ENCODE measurements at regions not wholly inside any gene's neighbourhood (a gene's known extent, or its start where the extent isn't known, plus 50 kb on each side); places are given as distances from the start of the nearest gene placed in this dataset.

- TF ChIP-seq CTCF (IDR thresholded peaks at IDR 0.05; ENCODE audit: low read depth, low read length, poor library complexity, severe bottlenecking) (no peak), EZH2phosphoT487 (IDR thresholded peaks at IDR 0.05; ENCODE audit: borderline replicate concordance, low read length) (no peak)
These were observed 635.4 kb downstream of the EPHA4 start for GRCh38 chr2:220936641-220937197.
